NCI-H524 (cell line): ENCODE measurements at regions not wholly inside any gene's neighbourhood (a gene's known extent, or its start where the extent isn't known, plus 50 kb on each side); places are given as distances from the start of the nearest gene placed in this dataset.
"Not testable (repeated sequence)": the region's sequence is repeated elsewhere in the genome, so short reads cannot be mapped to it uniquely, and the experiment has no call there.

Experiments
- DNase-seq, 2 experiments: peaks; one replicate each; lab custom pipeline; 2025; lab: John Stamatoyannopoulos, UW

- no peak for DNase-seq
These were observed 157.4 kb upstream of the TNFAIP3 start for GRCh38 chr6:137709424-137710236.

GRCh38 chr6:137711972-137712371, 155.1 kb upstream of the TNFAIP3 start:
- DNase-seq: no peak

GRCh38 chr6:137712587-137712986, 154.5 kb upstream of the TNFAIP3 start:
- no peak for DNase-seq

DNA sequence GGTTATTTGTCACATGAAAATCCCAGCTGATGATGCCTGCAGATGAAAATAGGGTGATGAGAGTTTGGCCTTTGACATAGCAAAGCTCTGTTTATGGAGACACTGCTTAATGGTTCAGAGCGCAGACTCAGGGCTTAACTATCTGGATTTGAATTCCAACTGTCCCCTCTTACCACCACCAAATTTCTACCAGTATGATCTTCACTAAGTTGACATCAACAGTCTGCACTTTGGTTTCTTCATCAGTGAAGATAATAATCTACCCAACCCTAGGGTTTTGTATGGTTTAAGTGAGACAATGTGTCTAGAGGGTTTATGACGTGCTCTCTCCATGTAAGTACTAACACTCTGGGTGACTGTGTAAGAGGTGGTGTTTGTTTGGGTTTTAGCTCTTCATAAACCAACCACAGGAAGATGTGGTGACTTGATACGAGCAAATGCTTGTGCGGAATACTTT, 151.4 kb upstream of the TNFAIP3 start:
- DNase-seq: no peak

DNA sequence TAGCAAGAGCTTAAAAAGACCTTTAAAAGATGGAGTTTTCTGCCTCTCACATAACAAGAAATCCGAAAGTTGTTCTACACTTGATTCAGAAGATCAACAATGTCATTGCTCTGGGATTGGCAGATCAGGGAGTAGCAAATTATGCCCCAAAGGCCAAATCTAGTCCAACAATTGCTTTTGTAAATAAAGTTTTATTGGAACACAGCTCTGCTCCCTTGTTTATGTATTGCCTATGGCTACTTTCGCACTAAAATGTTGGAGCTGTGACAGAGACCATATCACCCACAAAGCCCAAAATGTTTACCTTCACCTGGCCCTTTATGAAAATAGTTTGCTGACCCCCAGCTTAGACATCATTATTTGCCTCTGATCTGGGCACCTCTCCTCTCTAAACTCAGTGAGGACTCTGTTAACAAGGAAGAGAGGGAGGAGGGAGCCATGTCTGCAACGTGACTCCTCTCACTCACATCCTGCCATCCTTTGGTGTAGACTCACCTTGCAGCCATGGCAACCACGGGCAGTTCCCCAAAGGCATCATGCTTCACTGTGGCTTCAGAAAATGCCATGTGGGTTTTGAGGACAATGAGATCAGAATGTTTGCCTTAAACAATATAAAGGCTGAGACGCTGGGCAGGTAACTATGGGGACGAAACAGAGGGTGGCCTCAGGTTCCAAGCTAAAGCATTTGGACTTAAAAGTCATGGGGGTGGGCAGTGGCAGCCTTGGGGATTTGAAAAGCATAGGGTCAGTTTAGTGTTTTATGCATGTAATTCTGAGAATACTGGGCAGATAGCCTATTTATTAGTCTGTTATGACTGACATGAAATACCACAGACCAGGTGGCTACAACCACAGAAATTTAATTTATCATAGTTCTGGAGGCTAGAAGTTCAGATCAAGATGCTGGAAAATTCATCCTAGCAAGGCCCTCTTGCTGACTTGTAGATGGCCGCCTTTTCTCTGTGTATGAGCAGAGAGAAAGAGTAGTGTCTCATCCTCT, 149.7 kb upstream of the TNFAIP3 start:
- no peak for DNase-seq

GRCh38 chr6:137718903-137719302, 148.2 kb upstream of the TNFAIP3 start:
- DNase-seq: not testable (repeated sequence)

DNA sequence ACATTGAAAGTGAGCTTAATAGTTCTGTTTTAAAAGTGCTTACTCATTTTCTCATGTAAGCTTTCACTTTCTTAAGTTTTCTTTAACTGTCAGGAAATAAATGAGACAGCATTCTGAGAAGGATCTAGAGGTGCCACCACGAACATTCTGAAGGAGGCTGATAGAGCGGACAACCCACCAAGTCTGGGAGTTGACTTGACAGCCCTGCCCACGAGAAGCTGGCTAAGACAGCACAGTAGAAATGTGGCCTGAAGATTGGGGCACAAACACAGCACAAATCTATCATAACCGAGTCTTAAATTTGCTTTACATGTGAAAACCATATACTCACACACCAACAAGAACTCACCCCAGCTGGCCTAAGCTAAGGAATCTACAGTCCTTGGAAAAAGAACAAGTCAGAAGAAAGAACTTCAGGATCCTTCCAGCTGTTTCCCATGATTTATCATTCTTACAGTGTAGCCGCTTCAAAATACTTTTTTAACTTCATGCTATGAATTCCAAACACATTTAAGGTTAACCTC, 144.2 kb upstream of the TNFAIP3 start:
- no peak for DNase-seq

GRCh38 chr6:137723273-137724017, 143.6 kb upstream of the TNFAIP3 start:
- DNase-seq: no peak

- DNase-seq: peak in 1 of 2 experiments; percentile 7
These were observed 143.0 kb upstream of the TNFAIP3 start for GRCh38 chr6:137724018-137724403.

- DNase-seq: no peak
These were observed 142.4 kb upstream of the TNFAIP3 start for GRCh38 chr6:137724495-137725211.

DNA sequence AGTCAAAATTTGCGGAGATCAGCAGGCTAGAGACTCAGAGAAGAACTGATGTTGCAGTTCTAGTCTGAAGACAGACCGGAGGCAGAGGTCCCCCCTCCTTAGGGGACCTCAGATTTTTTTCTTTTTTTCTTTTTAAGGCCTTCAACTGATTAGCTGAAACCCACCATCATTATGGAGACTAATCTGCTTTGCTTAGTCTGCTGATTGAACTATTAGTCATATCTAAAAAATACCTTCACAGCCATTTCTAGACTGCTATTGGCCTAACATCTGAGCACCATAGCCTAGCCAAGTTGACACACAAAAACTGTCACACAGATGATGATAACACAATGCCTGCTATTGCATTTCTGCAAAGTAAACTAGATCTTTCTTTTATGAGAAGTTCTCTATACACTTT, 141.1 kb upstream of the TNFAIP3 start:
- no peak for DNase-seq

GRCh38 chr6:137726582-137726981, 140.5 kb upstream of the TNFAIP3 start:
- DNase-seq: no peak

DNA sequence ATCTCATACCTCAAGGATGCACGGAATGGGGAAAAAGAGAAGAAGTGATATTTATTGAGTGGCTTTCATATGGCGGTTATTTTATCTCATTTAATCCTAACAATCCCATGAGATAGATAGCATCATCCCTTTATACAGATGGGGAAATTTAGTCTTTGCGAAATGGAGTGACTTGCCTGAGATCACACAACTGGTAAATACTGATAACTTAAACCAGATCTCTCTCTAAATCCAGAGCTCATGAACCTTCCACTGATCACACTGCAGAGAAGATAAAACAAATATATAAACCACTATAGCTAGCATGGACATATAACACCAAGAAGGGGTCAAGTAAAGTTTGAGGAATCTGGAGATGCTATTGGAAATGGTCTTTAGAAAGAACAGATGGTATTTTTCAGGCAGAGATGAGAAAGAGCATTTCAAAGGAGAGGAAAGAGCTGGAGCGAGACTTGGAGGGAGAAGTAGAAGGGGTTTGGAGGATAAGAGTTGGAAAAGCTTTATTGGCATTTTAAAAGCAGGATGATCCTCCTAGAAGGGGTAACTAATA, 139.8 kb upstream of the TNFAIP3 start:
- DNase-seq: no peak

DNA sequence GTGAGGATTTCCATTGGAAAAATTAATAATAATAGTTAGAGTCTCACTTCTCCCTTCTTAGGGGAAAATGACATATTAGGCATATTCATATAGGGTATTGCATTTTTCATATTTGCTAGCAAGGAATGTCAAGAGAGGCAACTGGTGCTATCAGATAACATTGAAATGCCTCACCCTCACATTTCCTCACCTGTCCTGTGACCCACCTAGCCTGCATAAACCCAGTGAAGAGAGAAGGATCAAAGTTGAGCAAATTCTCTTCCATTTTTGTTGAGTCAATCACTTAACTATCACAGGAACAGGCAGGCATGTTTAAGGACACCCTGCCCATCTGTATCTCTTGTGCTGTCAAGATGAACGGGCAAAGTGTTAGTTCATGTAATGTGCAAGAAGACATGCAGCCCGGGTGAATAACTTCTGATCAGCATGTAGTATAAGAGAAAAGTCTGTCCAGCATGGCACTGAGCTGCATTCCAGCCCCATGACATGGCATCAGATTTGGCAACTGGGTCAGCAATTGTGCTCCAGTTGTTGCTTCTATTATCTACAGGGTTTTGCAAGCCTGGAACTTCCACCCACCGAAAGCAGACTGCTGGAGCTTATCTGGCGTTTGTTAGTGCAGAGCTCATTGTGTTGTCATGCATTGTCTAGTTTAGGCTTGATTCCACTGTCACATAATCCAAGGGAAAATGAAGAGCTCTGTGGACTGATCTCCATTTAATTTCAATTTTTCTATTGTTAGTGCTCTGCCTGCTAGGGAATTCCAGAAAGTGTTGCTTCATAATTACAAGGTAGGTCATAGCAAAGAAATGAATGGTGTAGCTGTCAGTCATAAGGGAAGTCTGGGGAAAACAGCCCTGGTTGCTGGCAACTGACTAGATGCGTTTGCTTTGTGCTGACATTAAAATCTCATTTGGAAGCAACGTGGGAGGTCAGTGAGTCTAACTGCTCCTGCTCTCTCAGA, 138.4 kb upstream of the TNFAIP3 start:
- DNase-seq: no peak

- DNase-seq: no peak
These were observed 137.0 kb upstream of the TNFAIP3 start for GRCh38 chr6:137729866-137730629.

GRCh38 chr6:137731600-137731959, 135.5 kb upstream of the TNFAIP3 start:
- no peak for DNase-seq

GRCh38 chr6:137731960-137732616, 135.0 kb upstream of the TNFAIP3 start:
- no peak for DNase-seq

GRCh38 chr6:137733372-137733771, 133.7 kb upstream of the TNFAIP3 start:
- DNase-seq: no peak
